CD4-positive, CD25-positive, alpha-beta regulatory T cell (primary cell): ENCODE measurements at regions not wholly inside any gene's neighbourhood (a gene's known extent, or its start where the extent isn't known, plus 50 kb on each side); places are given as distances from the start of the nearest gene placed in this dataset.

ENCODE experiments used
- ATAC-seq, 2 donors: fragments of 150-1000 bp; cut with Tn5 transposase; one replicate each; pipeline ENCODE4 v1.10.0; 2021; ENCODE audit warnings: low read depth in 2 of 2, moderate number of reproducible peaks in 2 of 2, moderate library complexity in 1 of 2
- DNase-seq, 3 donors: peaks; one replicate each; pipeline versions ENCODE4 v3.0.0 to v3.0.0-alpha.2; 2012 to 2022; ENCODE audit warnings: mixed read lengths in 1 of 3
- H3K27ac ChIP-seq: one replicate; pipeline ENCODE4 v1.7.0; 2013; ENCODE audit warnings: mild to moderate bottlenecking, low read length; ENCODE audit not compliant: insufficient read depth, poor library complexity, severe bottlenecking
- H3K27me3 ChIP-seq: one replicate; pipeline ENCODE4 v1.7.0; 2013; ENCODE audit warnings: low read length; ENCODE audit not compliant: control insufficient read depth, insufficient read depth
- H3K36me3 ChIP-seq: one replicate; pipeline ENCODE4 v1.7.0; 2013; ENCODE audit warnings: mild to moderate bottlenecking, low read length, moderate library complexity; ENCODE audit not compliant: control insufficient read depth, insufficient read depth
- H3K4me1 ChIP-seq: 2 replicates; pipeline ENCODE4 v1.7.0; 2013; ENCODE audit warnings: mild to moderate bottlenecking, low read length; ENCODE audit not compliant: insufficient read depth, control insufficient read depth, poor library complexity, severe bottlenecking
- H3K4me3 ChIP-seq: one replicate; pipeline ENCODE4 v1.7.0; 2013; ENCODE audit warnings: low read depth, mild to moderate bottlenecking, low read length, moderate library complexity
- H3K9me3 ChIP-seq, 2 experiments: 1 replicate in 1 of 2; 2 replicates in 1 of 2; pipeline ENCODE4 v1.7.0; 2013; ENCODE audit warnings: low read length in 2 of 2, mild to moderate bottlenecking in 1 of 2, moderate library complexity in 1 of 2; ENCODE audit not compliant: control insufficient read depth in 2 of 2
- H3K27ac Mint-ChIP-seq, 3 donors: one replicate each; pipeline ENCODE4 v1.8.0; 2020 to 2022; ENCODE audit warnings: mild to moderate bottlenecking in 3 of 3, mixed read lengths in 3 of 3, moderate library complexity in 2 of 3
- H3K27me3 Mint-ChIP-seq: one replicate; pipeline ENCODE4 v1.8.0; 2022; ENCODE audit warnings: mild to moderate bottlenecking, mixed read lengths
- H3K36me3 Mint-ChIP-seq: one replicate; pipeline ENCODE4 v1.8.0; 2020; ENCODE audit warnings: mixed read lengths
- H3K4me1 Mint-ChIP-seq, 4 donors: one replicate each; pipeline ENCODE4 v1.8.0; 2020 to 2022; ENCODE audit warnings: mixed read lengths in 4 of 4, mild to moderate bottlenecking in 1 of 4
- H3K4me3 Mint-ChIP-seq, 4 donors: one replicate each; pipeline ENCODE4 v1.8.0; 2020 to 2022; ENCODE audit warnings: mild to moderate bottlenecking in 4 of 4, mixed read lengths in 4 of 4, moderate library complexity in 3 of 4
- H3K9me3 Mint-ChIP-seq, 7 donors: one replicate each; pipeline ENCODE4 v1.8.0; 2020 to 2022; ENCODE audit warnings: mixed read lengths in 7 of 7, mild to moderate bottlenecking in 3 of 7, moderate library complexity in 2 of 7

- Mint-ChIP-seq H3K9me3 (peaks cover 0 to 8% (median 5%) of the 10 kb centered on the region in 7 donors), H3K4me3 (no peak overlapping the region), H3K27ac (no peak overlapping the region), H3K4me1 (no peaks in the 10 kb centered on the region), H3K27me3 (no peaks in the 10 kb centered on the region), H3K36me3 (no peaks in the 10 kb centered on the region)
- no peak overlapping the region for H3K4me3 ChIP-seq
- DNase-seq (no peak), ATAC-seq (no peak)
- H3K27me3 ChIP-seq = no peaks in the 10 kb centered on the region
- H3K4me1 ChIP-seq = no peaks in the 10 kb centered on the region
- no peaks in the 10 kb centered on the region for H3K36me3 ChIP-seq
- H3K27ac ChIP-seq = no peak overlapping the region
- no peaks in the 10 kb centered on the region for H3K9me3 ChIP-seq
Observed at GRCh38 chr2:138282014-138282672, 219.4 kb upstream of the SPOPL start.

- Mint-ChIP-seq H3K27ac (no peak overlapping the region), H3K4me1 (no peaks in the 10 kb centered on the region), H3K4me3 (no peak overlapping the region), H3K27me3 (peaks cover 7% of the 10 kb centered on the region), H3K36me3 (no peaks in the 10 kb centered on the region), H3K9me3 (peaks cover 0 to 13% (median 7%) of the 10 kb centered on the region in 7 donors)
- Histone ChIP-seq H3K9me3 (no peaks in the 10 kb centered on the region), H3K27ac (no peak overlapping the region), H3K36me3 (no peaks in the 10 kb centered on the region), H3K4me3 (no peak overlapping the region), H3K4me1 (no peaks in the 10 kb centered on the region), H3K27me3 (no peaks in the 10 kb centered on the region)
- DNase-seq (no peak), ATAC-seq (no peak)
Observed at GRCh38 chr2:138291805-138292204, 209.8 kb upstream of the SPOPL start.

- Histone ChIP-seq H3K9me3 (no peaks in the 10 kb centered on the region), H3K4me1 (no peaks in the 10 kb centered on the region), H3K4me3 (no peak overlapping the region), H3K27ac (no peak overlapping the region), H3K27me3 (no peaks in the 10 kb centered on the region), H3K36me3 (no peaks in the 10 kb centered on the region)
- H3K27me3 Mint-ChIP-seq = peaks cover 6% of the 10 kb centered on the region
- no peak overlapping the region for H3K4me3 Mint-ChIP-seq
- no peak overlapping the region for H3K27ac Mint-ChIP-seq
- H3K4me1 Mint-ChIP-seq = no peaks in the 10 kb centered on the region
- no peak for DNase-seq
- ATAC-seq = no peak
- no peaks in the 10 kb centered on the region for H3K36me3 Mint-ChIP-seq
- H3K9me3 Mint-ChIP-seq = peaks cover 0 to 9% (median 5%) of the 10 kb centered on the region in 7 donors
Observed at GRCh38 chr2:138293045-138293444, 208.5 kb upstream of the SPOPL start.

GRCh38 chr2:138293549-138293948, 208.0 kb upstream of the SPOPL start:
- Histone ChIP-seq H3K36me3 (no peaks in the 10 kb centered on the region), H3K27ac (no peak overlapping the region), H3K27me3 (no peaks in the 10 kb centered on the region), H3K4me1 (no peaks in the 10 kb centered on the region), H3K4me3 (no peak overlapping the region), H3K9me3 (no peaks in the 10 kb centered on the region)
- H3K4me1 Mint-ChIP-seq = no peaks in the 10 kb centered on the region
- no peaks in the 10 kb centered on the region for H3K36me3 Mint-ChIP-seq
- peaks cover 4% of the 10 kb centered on the region for H3K27me3 Mint-ChIP-seq
- ATAC-seq = no peak
- H3K4me3 Mint-ChIP-seq = no peak overlapping the region
- H3K9me3 Mint-ChIP-seq = peaks cover 0 to 7% (median 4%) of the 10 kb centered on the region in 7 donors
- no peak overlapping the region for H3K27ac Mint-ChIP-seq
- no peak for DNase-seq

- H3K4me3 ChIP-seq = no peak overlapping the region
- no peak overlapping the region for H3K27ac Mint-ChIP-seq
- no peaks in the 10 kb centered on the region for H3K27me3 ChIP-seq
- DNase-seq (no peak), ATAC-seq (no peak)
- H3K9me3 ChIP-seq = no peaks in the 10 kb centered on the region
- H3K4me1 Mint-ChIP-seq = no peaks in the 10 kb centered on the region
- peaks cover 0 to 5% (median 4%) of the 10 kb centered on the region in 7 donors for H3K9me3 Mint-ChIP-seq
- H3K27ac ChIP-seq = no peak overlapping the region
- peaks cover 4% of the 10 kb centered on the region for H3K27me3 Mint-ChIP-seq
- H3K36me3 ChIP-seq = no peaks in the 10 kb centered on the region
- H3K36me3 Mint-ChIP-seq = no peaks in the 10 kb centered on the region
- H3K4me1 ChIP-seq = no peaks in the 10 kb centered on the region
- no peak overlapping the region for H3K4me3 Mint-ChIP-seq
Observed at GRCh38 chr2:138294451-138294850, 207.1 kb upstream of the SPOPL start.

- no peak overlapping the region for H3K27ac Mint-ChIP-seq
- H3K36me3 Mint-ChIP-seq = no peaks in the 10 kb centered on the region
- ATAC-seq (no peak), DNase-seq (no peak)
- H3K27me3 Mint-ChIP-seq = peaks cover 4% of the 10 kb centered on the region
- H3K4me3 ChIP-seq = no peak overlapping the region
- peaks cover 0 to 6% (median 1%) of the 10 kb centered on the region in 7 donors for H3K9me3 Mint-ChIP-seq
- H3K9me3 ChIP-seq = no peaks in the 10 kb centered on the region
- no peaks in the 10 kb centered on the region for H3K4me1 Mint-ChIP-seq
- no peaks in the 10 kb centered on the region for H3K27me3 ChIP-seq
- H3K36me3 ChIP-seq = no peaks in the 10 kb centered on the region
- no peak overlapping the region for H3K27ac ChIP-seq
- H3K4me1 ChIP-seq = no peaks in the 10 kb centered on the region
- no peak overlapping the region for H3K4me3 Mint-ChIP-seq
Observed at GRCh38 chr2:138296365-138296764, 205.2 kb upstream of the SPOPL start.

- Mint-ChIP-seq H3K4me3 (no peak overlapping the region), H3K27me3 (peaks cover 4% of the 10 kb centered on the region), H3K9me3 (peaks cover 0 to 6% (median 0%) of the 10 kb centered on the region in 7 donors), H3K27ac (no peak overlapping the region), H3K36me3 (no peaks in the 10 kb centered on the region), H3K4me1 (no peaks in the 10 kb centered on the region)
- Histone ChIP-seq H3K9me3 (no peaks in the 10 kb centered on the region), H3K4me1 (no peaks in the 10 kb centered on the region), H3K27ac (no peak overlapping the region), H3K4me3 (no peak overlapping the region), H3K27me3 (no peaks in the 10 kb centered on the region), H3K36me3 (no peaks in the 10 kb centered on the region)
- DNase-seq (no peak), ATAC-seq (no peak)
Observed at GRCh38 chr2:138298120-138298814, 203.3 kb upstream of the SPOPL start.

GRCh38 chr2:138298900-138299299, 202.7 kb upstream of the SPOPL start:
- Histone ChIP-seq H3K9me3 (no peaks in the 10 kb centered on the region), H3K27me3 (no peaks in the 10 kb centered on the region), H3K36me3 (no peaks in the 10 kb centered on the region), H3K27ac (no peak overlapping the region), H3K4me3 (no peak overlapping the region), H3K4me1 (no peaks in the 10 kb centered on the region)
- Mint-ChIP-seq H3K27ac (no peak overlapping the region), H3K4me1 (no peaks in the 10 kb centered on the region), H3K4me3 (no peak overlapping the region), H3K9me3 (peaks cover 0 to 6% (median 0%) of the 10 kb centered on the region in 7 donors), H3K36me3 (no peaks in the 10 kb centered on the region), H3K27me3 (peaks cover 4% of the 10 kb centered on the region)
- ATAC-seq = no peak
- no peak for DNase-seq
